IPS-18a (cell line): ENCODE measurements at regions not wholly inside any gene's neighbourhood (a gene's known extent, or its start where the extent isn't known, plus 50 kb on each side); places are given as distances from the start of the nearest gene placed in this dataset.

Experiments
- H3K27ac ChIP-seq: one replicate; pipeline ENCODE4 v1.5.1; 2013; ENCODE audit warnings: low read length
- H3K27me3 ChIP-seq: one replicate; pipeline ENCODE4 v1.6.1; 2013; ENCODE audit warnings: mild to moderate bottlenecking, low read length; ENCODE audit not compliant: control insufficient read depth, insufficient read depth
- H3K36me3 ChIP-seq: one replicate; pipeline ENCODE4 v1.6.1; 2013; ENCODE audit warnings: low read depth, low read length; ENCODE audit not compliant: control insufficient read depth
- H3K4me1 ChIP-seq: one replicate; pipeline ENCODE4 v1.6.1; 2013; ENCODE audit warnings: low read depth, low read length; ENCODE audit not compliant: control insufficient read depth
- H3K4me3 ChIP-seq: one replicate; pipeline ENCODE4 v1.5.1; 2013; ENCODE audit warnings: low read length
- H3K9ac ChIP-seq: one replicate; pipeline ENCODE4 v1.6.1; 2013; ENCODE audit warnings: mild to moderate bottlenecking, low read length, moderate library complexity
- H3K9me3 ChIP-seq: one replicate; pipeline ENCODE4 v1.6.1; 2013; ENCODE audit warnings: low read depth, low read length; ENCODE audit not compliant: control insufficient read depth

GRCh38 chr10:10872035-10872673 lies 145.5 kb upstream of the CELF2 start:
- Histone ChIP-seq H3K9me3 (no peaks in the 10 kb centered on the region), H3K9ac (no peak overlapping the region), H3K36me3 (no peaks in the 10 kb centered on the region), H3K4me3 (no peak overlapping the region), H3K27ac (no peak overlapping the region), H3K4me1 (no peaks in the 10 kb centered on the region), H3K27me3 (no peaks in the 10 kb centered on the region)

GRCh38 chr10:10872764-10873163 lies 144.9 kb upstream of the CELF2 start:
- Histone ChIP-seq H3K4me1 (no peaks in the 10 kb centered on the region), H3K27ac (no peak overlapping the region), H3K9ac (no peak overlapping the region), H3K4me3 (no peak overlapping the region), H3K9me3 (no peaks in the 10 kb centered on the region), H3K27me3 (no peaks in the 10 kb centered on the region), H3K36me3 (no peaks in the 10 kb centered on the region)

- Histone ChIP-seq H3K27me3 (no peaks in the 10 kb centered on the region), H3K4me3 (no peak overlapping the region), H3K9me3 (no peaks in the 10 kb centered on the region), H3K4me1 (no peaks in the 10 kb centered on the region), H3K27ac (no peak overlapping the region), H3K36me3 (no peaks in the 10 kb centered on the region), H3K9ac (no peak overlapping the region)
These were observed 144.4 kb upstream of the CELF2 start for GRCh38 chr10:10873289-10873688.

GRCh38 chr10:10873915-10874314 lies 143.8 kb upstream of the CELF2 start:
- H3K36me3 ChIP-seq: no peaks in the 10 kb centered on the region
- H3K9me3 ChIP-seq: no peaks in the 10 kb centered on the region
- H3K9ac ChIP-seq: no peak overlapping the region
- no peaks in the 10 kb centered on the region for H3K4me1 ChIP-seq
- no peak overlapping the region for H3K4me3 ChIP-seq
- H3K27me3 ChIP-seq: no peaks in the 10 kb centered on the region
- no peak overlapping the region for H3K27ac ChIP-seq

- Histone ChIP-seq H3K9ac (no peak overlapping the region), H3K4me1 (no peaks in the 10 kb centered on the region), H3K27ac (no peak overlapping the region), H3K4me3 (no peak overlapping the region), H3K36me3 (no peaks in the 10 kb centered on the region), H3K27me3 (no peaks in the 10 kb centered on the region), H3K9me3 (no peaks in the 10 kb centered on the region)
These were observed 138.7 kb upstream of the CELF2 start for GRCh38 chr10:10878963-10879362.

- Histone ChIP-seq H3K4me3 (no peak overlapping the region), H3K27ac (no peak overlapping the region), H3K9ac (no peak overlapping the region), H3K4me1 (no peaks in the 10 kb centered on the region), H3K36me3 (no peaks in the 10 kb centered on the region), H3K27me3 (no peaks in the 10 kb centered on the region), H3K9me3 (peaks cover 4% of the 10 kb centered on the region)
These were observed 136.4 kb upstream of the CELF2 start for GRCh38 chr10:10881117-10881813.

- no peaks in the 10 kb centered on the region for H3K4me1 ChIP-seq
- no peaks in the 10 kb centered on the region for H3K27me3 ChIP-seq
- no peak overlapping the region for H3K9ac ChIP-seq
- no peak overlapping the region for H3K4me3 ChIP-seq
- H3K9me3 ChIP-seq: peaks cover 4% of the 10 kb centered on the region
- H3K36me3 ChIP-seq: no peaks in the 10 kb centered on the region
- H3K27ac ChIP-seq: no peak overlapping the region
These were observed 133.9 kb upstream of the CELF2 start for GRCh38 chr10:10883737-10884136.

- Histone ChIP-seq H3K36me3 (no peaks in the 10 kb centered on the region), H3K9me3 (peaks cover 4% of the 10 kb centered on the region), H3K27me3 (no peaks in the 10 kb centered on the region), H3K4me1 (no peaks in the 10 kb centered on the region), H3K4me3 (no peak overlapping the region), H3K27ac (no peak overlapping the region), H3K9ac (no peak overlapping the region)
These were observed 130.7 kb upstream of the CELF2 start for GRCh38 chr10:10886861-10887531.

GRCh38 chr10:10891124-10892082 lies 126.3 kb upstream of the CELF2 start:
- Histone ChIP-seq H3K27ac (no peak overlapping the region), H3K4me1 (no peaks in the 10 kb centered on the region), H3K27me3 (no peaks in the 10 kb centered on the region), H3K36me3 (no peaks in the 10 kb centered on the region), H3K9ac (no peak overlapping the region), H3K9me3 (no peaks in the 10 kb centered on the region), H3K4me3 (no peak overlapping the region)

- Histone ChIP-seq H3K36me3 (no peaks in the 10 kb centered on the region), H3K9ac (no peak overlapping the region), H3K4me1 (no peaks in the 10 kb centered on the region), H3K27ac (no peak overlapping the region), H3K4me3 (no peak overlapping the region), H3K27me3 (no peaks in the 10 kb centered on the region), H3K9me3 (no peaks in the 10 kb centered on the region)
These were observed 125.3 kb upstream of the CELF2 start for GRCh38 chr10:10892290-10892875.

- H3K27ac ChIP-seq: no peak overlapping the region
- H3K9ac ChIP-seq: no peak overlapping the region
- no peaks in the 10 kb centered on the region for H3K4me1 ChIP-seq
- H3K36me3 ChIP-seq: no peaks in the 10 kb centered on the region
- H3K27me3 ChIP-seq: no peaks in the 10 kb centered on the region
- H3K4me3 ChIP-seq: no peak overlapping the region
- H3K9me3 ChIP-seq: no peaks in the 10 kb centered on the region
These were observed 120.3 kb upstream of the CELF2 start for GRCh38 chr10:10897400-10897799.
